ENCODE measurements at regions not wholly inside any gene's neighbourhood (a gene's known extent, or its start where the extent isn't known, plus 50 kb on each side); places are given as distances from the start of the nearest gene placed in this dataset.

DNA sequence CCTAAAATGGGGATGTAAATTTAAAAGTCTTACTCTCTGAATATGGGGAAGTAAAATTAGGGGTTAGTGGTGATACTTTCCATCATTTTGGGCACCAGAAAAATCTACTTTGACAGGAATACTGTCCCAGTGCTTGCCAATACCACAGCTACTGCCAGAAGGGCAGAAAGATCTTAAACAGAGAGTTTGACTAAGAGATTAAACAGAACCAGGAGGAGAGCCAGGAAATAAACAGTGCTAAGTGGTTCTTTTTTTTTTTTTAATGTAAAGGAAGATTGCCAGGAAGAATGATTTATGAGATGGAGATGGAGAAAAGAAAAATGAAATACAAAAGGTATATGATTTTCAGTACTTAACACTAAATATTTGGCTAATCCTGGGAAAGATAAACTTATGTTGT, 126.8 kb downstream of the RTL3 start:
- Mint-ChIP-seq H3K4me3 (no peak overlapping the region), H3K27me3 (no peaks in the 10 kb centered on the region), H3K27ac (no peak overlapping the region), H3K36me3 (ENCODE audit: low read depth) (no peaks in the 10 kb centered on the region), H3K4me1 (no peaks in the 10 kb centered on the region)
- DNase-seq, result no peak
- no peak for ATAC-seq
- H3K9me3 ChIP-seq (ENCODE audit: control insufficient read depth, low read length, poor library complexity, severe bottlenecking), result no peaks in the 10 kb centered on the region

DNA sequence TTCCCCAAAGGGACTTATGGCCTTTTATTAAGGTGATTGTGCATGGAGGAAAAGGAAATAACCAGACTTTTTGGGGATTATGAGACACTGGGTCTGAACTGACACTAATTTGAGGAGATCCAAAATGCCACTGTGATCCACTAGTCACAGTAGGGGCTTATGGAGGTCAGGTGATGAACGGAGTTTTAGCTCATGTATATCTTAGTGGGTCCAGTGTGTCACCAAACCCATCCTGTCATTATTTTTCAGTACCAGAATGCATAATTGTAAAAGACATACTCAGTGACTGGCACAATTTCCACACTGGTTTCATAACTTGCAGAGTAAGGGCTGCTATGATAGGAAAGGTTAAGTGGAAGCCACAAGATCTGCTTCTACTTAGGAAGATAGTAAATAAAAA, 131.3 kb downstream of the RTL3 start:
- ATAC-seq, result no peak
- H3K27me3 Mint-ChIP-seq, result no peaks in the 10 kb centered on the region
- H3K9me3 ChIP-seq (ENCODE audit: control insufficient read depth, low read length, poor library complexity, severe bottlenecking), result no peaks in the 10 kb centered on the region
- H3K4me3 Mint-ChIP-seq, result no peak overlapping the region
- DNase-seq, result no peak
- H3K36me3 Mint-ChIP-seq (ENCODE audit: low read depth), result no peaks in the 10 kb centered on the region
- no peak overlapping the region for H3K27ac Mint-ChIP-seq
- peaks cover 3% of the 10 kb centered on the region for H3K4me1 Mint-ChIP-seq

DNA sequence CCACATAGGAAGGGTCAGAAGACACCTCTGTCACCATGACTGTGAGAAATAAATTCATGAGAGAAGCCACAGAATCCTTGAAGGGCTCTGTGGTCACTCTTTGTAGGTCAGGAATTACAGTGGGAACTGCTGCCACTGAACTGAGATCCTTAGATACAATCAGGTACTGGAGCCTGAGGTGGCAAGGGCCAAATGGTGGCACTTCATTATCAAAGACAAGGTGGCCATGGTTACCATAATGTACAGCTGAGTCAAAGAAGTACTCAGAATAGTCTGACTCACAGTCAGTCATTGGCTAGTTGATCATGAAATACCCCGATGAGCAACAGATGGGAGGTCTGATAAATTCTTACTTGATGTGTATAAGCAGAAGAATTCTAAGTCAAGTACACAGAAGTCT, 131.9 kb downstream of the RTL3 start:
- Mint-ChIP-seq H3K4me1 (peaks cover 3% of the 10 kb centered on the region), H3K4me3 (no peak overlapping the region), H3K27me3 (no peaks in the 10 kb centered on the region), H3K27ac (peak overlapping the region; percentile 24), H3K36me3 (ENCODE audit: low read depth) (no peaks in the 10 kb centered on the region)
- no peak for ATAC-seq
- H3K9me3 ChIP-seq (ENCODE audit: control insufficient read depth, low read length, poor library complexity, severe bottlenecking), result no peaks in the 10 kb centered on the region
- no peak for DNase-seq

DNA sequence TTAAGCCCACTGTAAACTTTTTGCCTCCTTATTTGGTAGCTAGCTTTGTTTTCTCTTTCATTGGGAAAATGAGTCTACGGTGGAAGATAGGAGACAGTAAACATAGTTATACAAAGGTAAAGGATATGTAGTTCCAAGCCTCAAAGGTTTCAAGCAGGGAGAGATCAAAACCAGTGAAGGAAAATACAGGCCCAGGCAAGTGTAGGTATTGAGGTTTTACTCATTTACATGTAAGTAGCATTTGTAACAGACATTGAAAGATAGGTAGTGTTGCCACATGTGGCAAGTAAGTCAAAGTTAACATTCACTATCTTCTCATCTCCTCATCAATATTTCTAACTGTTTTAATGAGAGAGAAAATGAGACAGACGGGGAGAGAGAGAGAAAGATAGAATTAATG, 136.5 kb downstream of the RTL3 start:
- H3K9me3 ChIP-seq (ENCODE audit: control insufficient read depth, low read length, poor library complexity, severe bottlenecking), result no peaks in the 10 kb centered on the region
- Mint-ChIP-seq H3K36me3 (ENCODE audit: low read depth) (no peaks in the 10 kb centered on the region), H3K4me3 (no peak overlapping the region), H3K27ac (no peak overlapping the region), H3K27me3 (no peaks in the 10 kb centered on the region), H3K4me1 (peaks cover 5% of the 10 kb centered on the region)
- DNase-seq (no peak), ATAC-seq (no peak)

DNA sequence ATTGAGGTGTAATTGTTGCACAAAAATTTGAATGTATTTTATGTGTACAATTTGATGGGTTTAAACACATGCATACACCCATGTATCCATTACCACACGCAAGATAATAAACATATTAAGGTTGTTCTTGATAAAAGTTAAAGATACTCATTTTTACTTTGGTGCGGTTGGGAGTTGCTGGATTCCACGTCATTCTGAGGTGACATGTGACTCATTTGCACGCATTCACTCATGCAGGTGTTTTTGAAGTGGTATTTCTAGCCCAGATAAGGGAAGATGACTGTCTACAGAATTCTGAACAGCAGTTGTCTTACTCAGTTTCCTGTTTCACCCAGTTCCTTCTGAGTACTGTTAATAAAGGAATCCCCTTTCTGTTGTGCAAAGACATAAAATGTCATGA, 142.0 kb downstream of the RTL3 start:
- no peaks in the 10 kb centered on the region for H3K9me3 ChIP-seq (ENCODE audit: control insufficient read depth, low read length, poor library complexity, severe bottlenecking)
- DNase-seq (peak in 2 of 3 donors; percentile 11 to 29), ATAC-seq (peak; percentile 94)
- H3K27me3 Mint-ChIP-seq, result no peaks in the 10 kb centered on the region
- H3K27ac Mint-ChIP-seq, result peak overlapping the region; percentile 94
- H3K4me3 Mint-ChIP-seq, result peak overlapping the region; percentile 37
- peaks cover 11% of the 10 kb centered on the region for H3K4me1 Mint-ChIP-seq
- no peaks in the 10 kb centered on the region for H3K36me3 Mint-ChIP-seq (ENCODE audit: low read depth)

DNA sequence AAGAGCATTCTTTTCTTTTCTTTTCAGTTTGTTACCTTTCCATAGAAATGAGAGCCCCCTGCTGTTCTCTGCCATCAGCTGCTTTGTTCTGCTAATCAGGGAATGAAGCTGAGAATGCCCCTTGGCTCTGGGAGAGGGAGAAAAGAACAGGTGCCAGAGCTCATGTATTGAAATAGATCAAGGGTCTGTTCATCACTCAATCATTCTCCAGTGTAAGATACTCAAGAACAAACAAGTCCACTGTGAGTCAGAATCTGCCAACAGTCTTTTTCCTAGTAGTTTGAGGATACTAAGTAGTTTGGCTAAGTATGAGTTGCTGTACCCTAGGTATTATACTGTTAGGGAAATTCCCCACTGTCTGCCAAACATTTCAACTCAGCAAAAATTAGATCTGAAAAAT, 144.3 kb downstream of the RTL3 start:
- Mint-ChIP-seq H3K4me1 (peaks cover 11% of the 10 kb centered on the region), H3K36me3 (ENCODE audit: low read depth) (no peaks in the 10 kb centered on the region), H3K27me3 (no peaks in the 10 kb centered on the region), H3K4me3 (no peak overlapping the region), H3K27ac (peak overlapping the region; percentile 94)
- peak; percentile 49 for ATAC-seq
- no peak for DNase-seq
- no peaks in the 10 kb centered on the region for H3K9me3 ChIP-seq (ENCODE audit: control insufficient read depth, low read length, poor library complexity, severe bottlenecking)

DNA sequence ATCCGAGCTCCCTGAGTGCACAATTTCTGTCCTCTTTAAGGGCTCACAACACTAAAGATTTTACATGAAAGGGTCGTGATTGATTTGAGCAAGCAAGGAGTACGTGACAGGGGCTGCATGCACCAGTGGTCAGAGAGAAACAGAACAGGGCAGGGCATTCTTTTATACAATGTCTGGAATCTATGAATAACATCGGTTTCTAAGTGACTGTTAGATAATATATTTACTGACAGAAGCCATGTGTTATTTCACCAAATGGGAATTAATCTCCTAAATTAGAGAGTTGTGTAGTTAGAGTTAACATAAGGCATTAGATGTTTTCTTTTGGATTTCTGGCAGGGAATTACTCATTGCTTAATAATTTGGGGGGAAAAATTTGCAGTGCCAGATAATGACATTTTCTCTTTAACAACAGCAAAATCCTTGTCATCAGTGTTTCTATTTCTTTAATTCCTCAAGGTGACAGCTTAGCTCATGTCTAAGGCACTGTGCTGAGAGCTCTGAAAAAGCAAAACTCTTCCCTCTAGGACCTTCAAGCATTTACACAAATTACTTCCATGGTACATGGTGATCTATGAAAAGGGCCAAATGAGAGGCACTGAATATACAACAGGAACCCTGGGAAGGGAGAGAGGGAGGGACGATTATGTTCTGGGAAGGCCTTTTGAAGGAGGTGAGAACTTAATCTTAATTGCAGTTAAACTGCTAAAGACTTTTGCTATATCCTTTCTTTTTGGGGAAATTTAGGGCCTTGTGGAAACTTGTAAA, 145.0 kb downstream of the RTL3 start:
- peak overlapping the region; percentile 94 for H3K27ac Mint-ChIP-seq
- DNase-seq (no peak), ATAC-seq (no peak)
- no peaks in the 10 kb centered on the region for H3K9me3 ChIP-seq (ENCODE audit: control insufficient read depth, low read length, poor library complexity, severe bottlenecking)
- peaks cover 11% of the 10 kb centered on the region for H3K4me1 Mint-ChIP-seq
- no peaks in the 10 kb centered on the region for H3K27me3 Mint-ChIP-seq
- no peaks in the 10 kb centered on the region for H3K36me3 Mint-ChIP-seq (ENCODE audit: low read depth)
- H3K4me3 Mint-ChIP-seq, result no peak overlapping the region

DNA sequence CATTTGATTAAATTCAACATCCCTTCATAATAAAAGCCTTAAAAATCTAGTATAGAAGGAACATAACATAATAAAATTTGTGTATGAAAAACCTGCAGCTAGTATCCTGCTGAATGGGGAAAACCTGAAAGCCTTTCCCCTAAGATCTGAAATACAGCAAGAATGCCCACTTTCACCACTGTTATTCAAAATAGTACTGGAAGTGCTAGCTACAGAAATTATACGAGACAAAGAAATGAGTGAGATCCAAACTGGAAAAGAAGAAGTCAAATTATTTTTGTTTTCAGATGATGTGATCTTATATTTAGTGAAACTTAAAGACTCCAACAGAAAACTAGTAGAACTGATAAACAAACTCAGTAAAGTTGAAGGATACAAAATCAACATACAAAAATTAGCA, 152.9 kb downstream of the RTL3 start:
- Mint-ChIP-seq H3K36me3 (ENCODE audit: low read depth) (no peaks in the 10 kb centered on the region), H3K27ac (no peak overlapping the region)
- no peak for ATAC-seq

DNA sequence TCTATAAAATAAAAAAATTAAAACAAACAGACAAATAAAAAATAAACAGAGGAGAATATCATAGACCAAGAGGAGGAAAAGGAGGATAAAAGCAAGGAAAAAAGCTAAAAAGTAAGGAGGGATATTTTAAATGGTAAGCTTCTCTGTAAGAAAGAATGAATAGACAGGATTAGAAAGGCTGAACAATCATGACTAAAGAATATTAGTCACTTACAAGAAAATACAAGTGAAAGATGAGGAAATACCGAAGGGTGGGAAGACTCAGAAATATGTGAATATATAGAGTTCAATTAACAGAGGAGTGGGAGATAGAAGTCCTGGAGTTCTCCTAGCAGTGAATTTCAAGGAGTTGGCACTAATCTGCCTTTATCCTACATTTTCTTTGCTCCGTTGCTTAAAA, 162.6 kb downstream of the RTL3 start:
- ATAC-seq (no peak), DNase-seq (no peak)
- Mint-ChIP-seq H3K27ac (no peak overlapping the region), H3K36me3 (ENCODE audit: low read depth) (peaks cover 2% of the 10 kb centered on the region), H3K4me3 (no peak overlapping the region), H3K4me1 (no peaks in the 10 kb centered on the region), H3K27me3 (no peaks in the 10 kb centered on the region)
- no peaks in the 10 kb centered on the region for H3K9me3 ChIP-seq (ENCODE audit: control insufficient read depth, low read length, poor library complexity, severe bottlenecking)

More for the DNA sequence above, 152.9 kb downstream of the RTL3 start:
- Mint-ChIP-seq H3K4me3 (no peak overlapping the region), H3K27me3 (no peaks in the 10 kb centered on the region), H3K4me1 (no peaks in the 10 kb centered on the region)
- no peak for DNase-seq
- H3K9me3 ChIP-seq (ENCODE audit: control insufficient read depth, low read length, poor library complexity, severe bottlenecking), result no peaks in the 10 kb centered on the region

DNA sequence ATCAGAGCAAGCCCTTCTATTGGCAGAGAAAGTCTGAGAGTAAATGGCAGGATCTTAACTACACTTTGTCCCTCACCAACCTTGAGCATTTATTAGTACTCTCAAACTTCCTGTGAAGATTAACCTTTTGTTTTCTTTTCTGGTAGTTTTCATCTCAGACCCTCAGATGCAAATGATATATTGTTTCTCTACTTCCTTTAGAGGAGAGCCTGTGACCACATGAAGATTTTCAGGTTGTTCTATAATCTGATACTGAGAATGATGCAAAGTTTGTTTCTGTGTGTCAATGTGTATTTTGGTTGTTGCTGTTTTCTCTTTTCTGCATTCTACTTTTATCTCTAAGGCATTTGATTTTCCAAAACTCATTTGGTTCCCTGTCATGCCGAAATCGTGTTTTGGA, 165.8 kb upstream of the CYSLTR1 start:
- H3K4me3 Mint-ChIP-seq, result no peak overlapping the region
- no peak for DNase-seq
- ATAC-seq, result no peak
- H3K9me3 ChIP-seq (ENCODE audit: control insufficient read depth, low read length, poor library complexity, severe bottlenecking), result no peaks in the 10 kb centered on the region
- no peaks in the 10 kb centered on the region for H3K4me1 Mint-ChIP-seq
- no peak overlapping the region for H3K27ac Mint-ChIP-seq
- no peaks in the 10 kb centered on the region for H3K27me3 Mint-ChIP-seq
- H3K36me3 Mint-ChIP-seq (ENCODE audit: low read depth), result peaks cover 2% of the 10 kb centered on the region

DNA sequence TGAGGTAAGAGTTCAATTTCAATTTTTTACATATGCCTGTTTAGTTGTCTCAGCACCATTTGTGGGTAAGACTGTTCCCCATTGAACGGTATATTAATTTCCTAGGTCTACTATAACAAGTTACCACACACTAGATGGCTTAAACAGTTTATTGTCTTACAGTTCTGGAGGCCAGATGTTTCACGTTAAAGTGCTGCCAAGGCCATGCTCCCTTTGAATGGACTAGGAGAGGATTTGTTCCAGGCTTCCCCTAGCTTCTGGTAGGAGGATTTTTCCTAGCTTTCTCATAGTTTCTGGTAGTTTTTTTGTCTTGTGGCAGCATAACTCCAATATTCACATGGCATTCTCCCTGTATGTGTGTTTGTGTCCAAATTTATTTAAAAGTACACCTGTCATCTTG, 149.3 kb upstream of the CYSLTR1 start:
- Mint-ChIP-seq H3K27me3 (no peaks in the 10 kb centered on the region), H3K4me3 (no peak overlapping the region), H3K36me3 (ENCODE audit: low read depth) (no peaks in the 10 kb centered on the region), H3K27ac (no peak overlapping the region), H3K4me1 (no peaks in the 10 kb centered on the region)
- ATAC-seq (no peak), DNase-seq (no peak)
- no peaks in the 10 kb centered on the region for H3K9me3 ChIP-seq (ENCODE audit: control insufficient read depth, low read length, poor library complexity, severe bottlenecking)

DNA sequence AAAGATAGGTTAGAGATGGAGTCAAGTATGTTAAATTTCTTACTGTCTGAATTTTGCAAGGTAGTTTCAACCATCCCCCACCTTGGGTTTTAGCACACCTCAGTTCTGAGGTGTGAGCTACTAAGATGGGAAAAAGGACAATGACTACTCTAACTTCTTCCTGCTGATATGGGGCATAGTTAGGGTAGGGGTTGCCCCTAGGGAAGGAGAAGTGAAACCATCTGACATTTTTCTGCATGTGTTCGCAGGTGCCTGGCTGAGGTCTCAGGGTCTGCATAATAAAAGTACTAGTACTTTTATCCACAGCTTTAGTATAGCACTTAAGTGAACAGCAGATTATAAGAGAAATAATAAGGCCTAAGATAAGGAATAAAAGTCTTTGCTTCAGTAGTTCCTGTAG, 129.5 kb upstream of the CYSLTR1 start:
- ATAC-seq (no peak), DNase-seq (no peak)
- Mint-ChIP-seq H3K36me3 (ENCODE audit: low read depth) (no peaks in the 10 kb centered on the region), H3K27ac (no peak overlapping the region), H3K4me1 (no peaks in the 10 kb centered on the region), H3K27me3 (no peaks in the 10 kb centered on the region), H3K4me3 (no peak overlapping the region)
- no peaks in the 10 kb centered on the region for H3K9me3 ChIP-seq (ENCODE audit: control insufficient read depth, low read length, poor library complexity, severe bottlenecking)

DNA sequence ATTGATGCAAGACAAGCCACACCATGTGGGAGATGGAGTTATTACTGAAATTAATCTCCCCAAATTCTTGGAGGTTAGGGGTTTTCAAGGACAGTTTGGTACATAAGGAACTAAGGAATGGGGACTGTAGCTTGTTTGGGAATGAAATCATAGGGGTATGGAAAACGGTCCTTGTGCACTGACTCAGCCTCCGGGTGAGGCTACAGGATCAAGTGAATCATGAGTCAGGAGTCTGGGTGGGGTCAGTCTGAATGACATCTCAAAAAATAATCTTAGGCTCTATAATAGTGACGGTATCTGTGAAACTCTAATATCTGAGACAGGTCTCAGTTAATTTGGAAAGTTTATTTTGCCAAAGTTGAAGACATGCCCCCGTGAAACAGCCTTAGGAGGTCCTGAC, 128.5 kb upstream of the CYSLTR1 start:
- H3K27me3 Mint-ChIP-seq, result no peaks in the 10 kb centered on the region
- no peaks in the 10 kb centered on the region for H3K9me3 ChIP-seq (ENCODE audit: control insufficient read depth, low read length, poor library complexity, severe bottlenecking)
- DNase-seq (no peak), ATAC-seq (no peak)
- no peaks in the 10 kb centered on the region for H3K36me3 Mint-ChIP-seq (ENCODE audit: low read depth)
- H3K27ac Mint-ChIP-seq, result no peak overlapping the region
- H3K4me3 Mint-ChIP-seq, result no peak overlapping the region
- H3K4me1 Mint-ChIP-seq, result no peaks in the 10 kb centered on the region

DNA sequence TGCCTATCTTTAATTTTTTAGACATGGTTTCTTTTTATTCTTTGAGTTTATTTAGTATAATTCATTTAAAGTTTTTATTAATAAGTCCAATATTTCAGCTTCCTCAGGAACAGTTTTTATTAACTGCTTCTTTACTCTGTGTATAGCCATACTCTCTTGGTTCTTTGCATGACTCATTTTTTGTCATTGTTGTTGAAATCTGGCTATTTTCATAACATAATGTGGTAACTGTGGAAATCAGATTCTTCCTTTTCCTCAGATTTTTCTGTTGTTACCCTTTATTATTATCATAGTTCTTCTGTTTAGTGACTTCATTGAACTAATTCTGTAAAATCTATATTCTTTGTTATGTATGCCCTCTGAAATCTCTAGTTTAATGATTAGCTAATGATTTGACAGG, 124.9 kb upstream of the CYSLTR1 start:
- DNase-seq (no peak), ATAC-seq (no peak)
- H3K9me3 ChIP-seq (ENCODE audit: control insufficient read depth, low read length, poor library complexity, severe bottlenecking), result no peaks in the 10 kb centered on the region
- H3K4me1 Mint-ChIP-seq, result no peaks in the 10 kb centered on the region
- H3K27me3 Mint-ChIP-seq, result no peaks in the 10 kb centered on the region
- H3K27ac Mint-ChIP-seq, result no peak overlapping the region
- no peaks in the 10 kb centered on the region for H3K36me3 Mint-ChIP-seq (ENCODE audit: low read depth)
- no peak overlapping the region for H3K4me3 Mint-ChIP-seq

All from T-helper 17 cell (primary cell).